DMS 273 treated with DMSO at 0.1 percent for 48 hours (cell line): ENCODE measurements at regions not wholly inside any gene's neighbourhood (a gene's known extent, or its start where the extent isn't known, plus 50 kb on each side); places are given as distances from the start of the nearest gene placed in this dataset.
"Not testable (repeated sequence)": the region's sequence is repeated elsewhere in the genome, so short reads cannot be mapped to it uniquely, and the experiment has no call there.

Experiments used
- DNase-seq: peaks from one replicate; lab custom pipeline; 2025; lab: John Stamatoyannopoulos, UW

DNA sequence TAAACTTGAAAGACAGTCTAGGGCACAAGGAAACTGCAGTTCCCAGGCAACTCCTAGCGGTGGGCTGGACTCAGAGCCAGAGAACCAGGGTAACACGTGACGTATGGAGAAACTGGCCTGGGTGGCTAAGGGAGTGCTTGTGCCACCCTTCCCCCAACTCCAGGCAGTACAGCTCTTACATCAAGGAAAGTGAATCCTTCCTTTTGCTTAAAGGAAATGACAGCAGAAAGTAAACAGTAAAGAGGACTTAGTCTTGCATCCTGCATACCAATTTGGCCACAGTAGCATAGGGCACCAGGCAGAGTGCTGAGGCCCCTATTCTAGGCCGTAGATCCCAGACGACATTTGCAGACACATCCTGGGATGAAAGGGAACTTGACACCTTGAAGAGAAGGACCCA is 322.8 kb downstream of the CD109 start:
- DNase-seq = no peak

DNA sequence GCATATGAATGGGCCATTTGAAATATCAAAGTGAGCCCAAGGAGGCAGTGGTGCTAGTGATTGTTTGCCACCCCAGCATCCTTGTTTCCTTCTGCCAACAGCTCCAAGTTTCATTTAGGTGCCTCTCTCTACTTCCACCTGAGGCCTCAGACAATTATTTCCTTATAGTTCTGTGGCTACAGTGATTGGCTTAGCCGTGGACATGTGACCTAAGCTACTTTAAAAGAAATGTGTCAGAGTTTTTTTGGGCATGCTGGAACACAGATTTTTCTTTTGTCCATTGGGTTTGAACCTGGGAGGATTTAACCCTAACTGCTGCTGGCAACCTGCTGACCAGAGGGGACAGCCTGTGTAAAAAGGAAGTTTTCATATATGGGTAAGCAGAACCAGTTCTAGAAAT is 319.4 kb downstream of the CD109 start:
- DNase-seq = no peak

DNA sequence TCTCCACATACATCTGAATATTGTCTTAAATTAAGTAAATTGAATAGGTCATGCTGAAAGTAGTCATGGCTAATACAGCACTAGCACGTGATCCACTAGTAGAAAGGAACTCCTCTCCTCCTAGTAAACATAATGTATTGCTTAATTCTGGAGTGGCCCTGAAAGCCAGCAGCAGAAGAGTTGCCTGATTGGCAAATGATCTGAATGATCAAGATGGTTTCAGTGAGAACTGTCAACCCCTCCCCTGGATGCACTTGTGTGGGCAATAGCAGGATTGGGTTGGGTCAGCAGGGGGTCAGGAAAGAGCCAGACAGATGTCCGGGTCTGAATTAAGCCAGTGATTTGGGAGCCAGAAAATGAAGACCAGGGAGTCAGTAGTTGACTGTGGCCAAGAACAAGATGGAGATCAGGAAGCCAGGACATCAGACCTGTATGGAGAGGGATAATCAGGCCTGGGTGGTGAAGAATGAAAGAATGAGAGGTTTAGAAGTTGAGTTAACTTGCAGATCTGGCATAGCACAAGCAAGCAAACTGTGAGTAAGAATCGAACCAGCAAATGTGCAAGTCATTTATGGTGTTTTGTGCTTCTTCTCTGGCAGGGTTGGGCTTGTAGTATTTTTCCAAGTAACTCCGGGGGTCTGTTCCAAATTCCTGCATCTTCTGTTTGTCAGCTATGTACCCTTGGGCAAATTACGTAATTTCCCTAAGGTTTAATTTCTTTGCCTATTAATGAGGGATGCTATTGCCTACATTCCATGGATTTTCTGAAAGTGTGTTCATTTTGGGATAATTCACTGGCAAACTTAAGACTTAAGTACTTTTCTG is 304.9 kb downstream of the CD109 start:
- DNase-seq = no peak

DNA sequence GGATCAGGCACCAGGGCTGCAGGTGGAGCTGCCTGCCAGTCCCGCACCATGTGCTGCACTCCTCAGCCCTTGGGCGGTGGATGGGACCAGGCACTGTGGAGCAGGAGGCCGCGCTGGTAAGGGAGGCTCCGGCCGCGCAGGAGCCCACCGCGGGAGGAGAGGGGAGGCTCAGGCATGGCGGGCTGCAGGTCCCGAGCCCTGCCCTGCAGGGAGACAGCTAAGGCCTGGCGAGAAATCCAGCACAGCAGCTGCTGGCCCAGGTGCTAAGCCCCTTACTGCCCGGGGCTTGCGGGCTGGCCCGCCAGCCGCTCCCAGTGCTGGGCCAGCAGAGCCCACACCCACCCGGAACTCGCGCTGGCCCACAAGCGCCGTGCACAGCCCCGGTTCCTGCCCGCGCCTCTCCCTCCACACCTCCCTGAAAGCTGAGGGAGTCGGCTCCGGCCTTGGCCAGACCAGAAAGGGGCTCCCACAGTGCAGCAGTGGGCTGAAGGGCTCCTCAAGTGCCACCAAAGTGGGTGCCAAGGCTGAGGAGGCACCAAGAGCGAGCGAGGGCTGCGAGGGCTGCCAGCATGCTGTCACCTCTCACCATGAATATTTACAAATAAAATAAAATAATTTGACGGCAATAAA is 294.7 kb downstream of the CD109 start:
- DNase-seq = not testable (repeated sequence)

DNA sequence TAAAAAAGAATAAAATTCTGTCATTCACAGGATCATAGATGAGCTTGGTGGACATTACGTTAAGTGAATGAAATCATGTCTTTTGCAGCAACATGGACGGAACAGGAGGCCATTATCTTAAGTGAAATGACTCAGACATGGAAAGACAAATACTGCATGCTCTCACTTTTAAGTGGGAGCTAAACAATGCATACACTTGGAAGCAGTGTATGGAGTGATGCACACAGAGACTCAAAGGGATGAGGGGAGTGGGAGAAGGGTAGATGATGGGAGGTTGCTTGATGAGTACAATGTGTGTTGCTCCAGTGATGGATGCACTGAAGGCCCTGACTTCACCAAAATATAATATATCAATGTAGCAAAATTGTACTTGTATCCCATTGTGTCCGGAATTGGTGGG is 293.4 kb downstream of the CD109 start:
- no peak for DNase-seq

DNA sequence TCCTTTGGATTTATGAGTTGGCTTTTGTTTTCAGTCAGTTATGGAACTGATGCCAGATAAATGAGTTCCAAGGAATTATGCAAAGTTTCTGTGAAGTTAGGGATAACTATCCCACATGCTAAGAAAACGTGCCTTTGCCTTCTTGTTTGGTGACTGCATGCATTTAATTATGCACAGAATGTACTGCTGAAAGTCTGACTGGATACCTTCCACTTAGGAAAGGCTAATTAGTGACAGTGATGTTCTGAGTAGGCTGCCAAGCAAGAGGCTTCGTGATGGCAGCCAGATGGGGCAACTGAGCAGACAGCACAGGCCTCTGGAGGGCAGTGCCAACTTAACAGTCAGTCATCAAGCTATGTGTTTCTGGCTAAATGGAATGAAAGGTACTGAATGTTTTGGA is 289.9 kb downstream of the CD109 start:
- no peak for DNase-seq

DNA sequence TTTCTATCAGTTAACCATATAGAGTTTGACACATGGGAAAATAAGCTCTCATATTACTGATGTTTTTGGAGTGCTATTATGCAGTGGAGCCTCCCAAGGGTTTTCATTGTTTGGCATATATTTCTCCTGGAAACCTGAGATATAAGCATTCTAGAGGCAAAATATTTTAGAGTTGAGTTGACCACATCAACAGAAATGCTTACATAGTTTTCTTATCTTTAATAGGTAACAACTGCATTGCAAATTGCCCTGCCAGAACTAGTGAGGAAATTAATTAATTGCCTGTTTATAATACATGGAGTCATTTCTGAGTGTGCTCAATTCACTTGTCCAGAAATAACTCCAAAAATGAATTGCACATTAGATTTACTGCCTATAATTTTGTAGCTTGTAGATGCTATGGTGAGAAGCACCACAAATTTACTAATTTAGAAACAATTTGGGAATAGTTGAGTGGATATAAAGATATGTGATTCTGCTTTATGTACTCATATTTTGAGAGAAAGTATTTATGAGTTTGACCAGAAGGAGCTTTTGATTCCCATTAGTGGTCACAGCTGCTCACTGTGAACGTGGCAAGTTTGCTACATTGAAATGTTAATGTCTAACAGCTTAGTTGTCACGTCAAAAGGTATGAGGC is 288.7 kb downstream of the CD109 start:
- no peak for DNase-seq

DNA sequence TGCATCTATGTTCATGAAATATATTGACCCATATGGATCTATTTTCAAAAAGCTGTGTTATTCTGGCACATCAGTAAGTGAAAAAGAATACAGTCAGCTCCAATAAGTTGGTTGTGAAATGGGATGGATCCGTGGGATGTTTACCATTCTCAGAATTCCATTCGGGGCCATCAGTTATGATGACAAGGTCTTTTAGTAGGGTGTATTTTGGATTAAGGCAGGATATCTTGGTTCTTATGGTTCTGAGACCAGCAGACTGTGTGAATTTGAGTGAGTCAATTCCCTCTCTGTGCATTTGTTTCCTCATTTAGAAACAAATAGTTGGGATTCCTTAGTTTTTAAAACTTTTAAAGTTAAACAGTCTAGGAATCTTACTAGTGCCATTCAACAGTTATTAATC is 287.4 kb downstream of the CD109 start:
- no peak for DNase-seq

DNA sequence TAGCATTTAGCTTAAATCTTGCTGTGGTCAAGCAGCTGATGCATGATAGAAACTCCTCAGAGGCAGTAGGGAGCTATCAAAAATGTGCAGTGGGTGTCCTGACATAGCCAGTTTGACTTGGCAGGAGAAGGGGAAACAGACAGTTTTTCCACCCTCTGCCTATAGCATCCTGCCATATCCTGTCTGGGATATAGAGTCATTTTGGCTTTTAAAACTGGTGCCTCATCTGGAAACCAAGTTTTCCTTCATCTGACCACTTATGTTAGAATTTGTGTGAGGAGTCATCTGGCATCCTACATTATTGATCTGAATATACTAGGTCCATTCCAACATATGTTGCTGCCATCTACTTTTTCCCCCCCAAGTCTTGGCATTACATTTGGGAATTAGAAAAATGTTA is 284.1 kb downstream of the CD109 start:
- no peak for DNase-seq

DNA sequence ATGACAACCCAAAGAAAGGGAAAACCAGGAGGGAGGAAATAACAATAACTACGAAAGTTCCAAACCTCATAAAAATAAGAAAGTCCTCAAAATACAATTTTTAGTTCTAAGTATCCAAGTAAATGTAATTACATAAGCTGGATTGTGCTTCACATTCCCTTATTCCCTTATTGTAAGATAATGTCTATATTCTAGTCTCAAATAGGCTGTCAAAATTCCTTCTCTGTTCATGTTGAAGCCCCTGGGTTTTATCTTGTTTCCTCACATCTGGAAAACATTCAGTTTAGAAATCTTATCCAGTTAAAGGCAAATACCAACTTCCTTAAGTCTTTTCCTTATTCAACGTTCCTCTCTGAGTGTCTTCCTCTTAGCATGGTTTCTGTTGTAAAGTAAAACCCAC is 282.3 kb downstream of the CD109 start:
- DNase-seq = no peak

DNA sequence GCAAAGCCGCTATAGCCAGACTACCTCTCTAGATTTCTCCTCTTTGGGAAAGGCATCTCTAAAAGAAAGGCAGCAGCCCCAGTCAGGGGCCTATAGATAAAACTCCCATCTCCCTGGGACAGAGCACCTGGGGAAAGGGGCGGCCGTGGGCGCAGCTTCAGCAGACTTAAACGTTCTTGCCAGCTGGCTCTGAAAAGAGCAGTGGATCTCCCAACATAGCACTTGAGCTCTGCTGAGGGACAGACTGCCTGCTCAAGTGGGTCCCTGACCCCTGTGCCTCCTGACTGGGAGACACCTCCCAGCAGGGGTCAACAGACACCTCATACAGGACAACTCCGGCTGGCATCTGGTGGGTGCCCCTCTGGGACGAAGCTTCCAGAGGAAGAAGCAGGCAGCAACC is 276.5 kb downstream of the CD109 start:
- DNase-seq = not testable (repeated sequence)

DNA sequence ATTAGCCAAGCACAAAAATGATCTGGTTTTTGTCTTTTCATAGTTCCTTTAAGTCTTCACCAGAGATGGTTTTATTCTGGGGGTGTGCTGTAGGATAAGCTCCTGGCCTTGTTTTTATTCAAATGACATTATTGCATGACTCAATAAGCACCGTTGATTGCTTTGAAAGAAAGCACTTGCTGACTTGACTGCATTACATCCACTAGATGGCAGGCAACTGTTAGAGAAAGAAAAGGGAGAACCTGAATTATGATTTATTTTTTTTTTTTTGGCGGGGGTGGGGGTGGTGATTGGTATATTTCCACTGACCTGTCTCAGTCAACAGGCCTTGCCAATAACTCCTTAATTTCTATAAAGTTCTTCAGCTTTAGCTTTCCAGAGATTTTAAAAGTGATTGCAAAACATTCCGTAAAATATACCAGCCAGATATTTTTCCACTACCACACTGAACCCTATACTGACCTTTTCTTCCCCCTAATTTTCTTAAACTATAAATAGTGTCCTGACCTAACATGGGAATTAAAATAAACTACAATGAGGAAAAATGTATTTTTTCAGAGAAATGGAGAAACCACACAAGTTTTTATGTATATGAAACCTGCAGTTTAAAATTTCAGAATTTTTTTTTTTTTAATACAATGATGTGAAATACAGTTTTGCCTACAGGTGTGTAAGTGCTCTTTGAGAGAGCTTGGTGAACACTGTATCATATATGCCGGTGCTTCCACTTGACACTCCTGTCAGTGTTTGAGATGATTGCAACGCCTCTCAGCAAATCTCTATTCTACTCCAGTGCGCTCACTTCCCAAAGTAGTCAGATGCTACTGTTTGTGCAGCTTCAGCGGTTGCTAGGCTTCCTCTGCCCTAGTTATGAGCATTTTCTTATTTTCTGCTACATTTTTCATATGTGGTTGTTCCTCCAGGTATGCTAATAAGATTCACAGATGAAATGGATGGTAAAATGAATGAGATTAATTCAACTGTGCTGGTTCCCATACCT is 274.3 kb downstream of the CD109 start:
- DNase-seq = no peak

DNA sequence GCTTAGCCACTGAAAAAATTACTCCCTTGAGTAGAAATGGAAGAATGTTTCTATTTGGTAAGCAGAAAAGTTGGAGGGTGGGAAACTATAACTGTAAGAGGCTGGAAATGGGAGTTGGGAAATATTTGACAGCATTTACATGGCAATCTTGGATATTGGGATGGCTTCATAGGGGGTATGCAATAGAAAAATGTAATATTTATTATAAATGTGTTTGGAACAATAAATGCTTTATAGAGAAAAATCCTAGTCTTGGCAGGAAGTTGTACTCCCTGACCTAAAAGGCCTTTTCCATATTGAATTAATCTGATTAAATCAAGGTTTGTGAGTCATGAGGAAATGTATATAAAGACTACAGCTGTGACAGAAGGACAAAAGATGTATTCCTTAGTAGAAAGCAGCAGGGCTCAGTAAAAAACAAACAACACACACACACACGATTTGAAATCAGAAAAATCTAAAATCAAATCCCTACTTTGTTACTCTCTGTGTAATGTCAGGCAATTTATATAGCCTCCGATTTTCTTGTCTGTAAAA is 272.3 kb downstream of the CD109 start:
- DNase-seq = no peak

DNA sequence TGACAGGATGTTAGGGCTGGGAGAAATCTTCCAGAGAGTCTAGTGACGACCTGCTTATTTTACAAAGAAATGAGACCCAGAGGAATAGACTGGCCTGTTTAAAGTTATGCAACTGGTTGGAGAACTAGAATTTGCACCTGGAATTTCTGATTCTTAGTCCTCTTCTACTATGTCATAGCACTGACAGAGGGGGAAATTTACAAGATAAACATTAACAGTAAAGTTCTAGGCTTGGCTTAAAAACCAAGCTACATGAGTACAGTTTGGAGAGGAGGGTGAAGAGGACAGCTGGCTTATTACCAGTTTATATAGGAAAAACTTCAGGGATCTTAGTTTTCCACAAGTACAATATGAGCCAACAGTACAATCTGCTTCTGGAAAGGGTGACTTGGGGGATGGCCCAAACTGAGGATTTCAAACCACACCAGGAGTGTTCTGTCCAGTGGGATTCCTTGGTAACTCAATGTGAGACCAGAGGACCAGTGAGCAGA is 269.6 kb downstream of the CD109 start:
- no peak for DNase-seq

DNA sequence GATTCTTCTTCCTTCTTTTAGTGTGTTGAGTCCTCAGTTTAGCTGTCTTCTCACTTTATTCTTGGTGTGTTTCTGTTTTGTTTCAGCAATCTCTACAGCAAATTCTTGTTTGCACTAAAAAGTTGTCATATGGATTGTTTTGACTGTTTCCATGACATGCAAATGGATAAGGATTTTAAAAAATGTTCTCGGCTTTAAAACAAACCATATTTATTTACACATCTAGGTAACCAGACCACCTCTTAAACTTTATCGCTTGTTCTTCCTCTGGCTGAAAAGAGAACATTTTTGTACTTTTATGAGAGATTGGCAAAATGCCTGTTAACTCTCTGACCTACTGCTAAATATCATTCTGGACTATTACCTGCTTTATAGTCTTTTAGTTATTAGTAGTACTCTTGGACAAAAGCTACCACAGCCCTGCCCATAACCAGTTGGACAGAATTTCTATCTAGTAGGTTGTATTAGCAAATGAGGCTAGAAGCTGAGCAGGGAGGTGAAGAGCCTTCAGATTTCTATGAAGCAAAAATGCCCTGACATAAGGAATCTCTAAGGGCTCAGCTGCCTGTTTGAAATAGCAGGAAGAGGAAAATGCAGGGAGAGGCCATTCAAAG is 268.3 kb downstream of the CD109 start:
- DNase-seq = no peak

DNA sequence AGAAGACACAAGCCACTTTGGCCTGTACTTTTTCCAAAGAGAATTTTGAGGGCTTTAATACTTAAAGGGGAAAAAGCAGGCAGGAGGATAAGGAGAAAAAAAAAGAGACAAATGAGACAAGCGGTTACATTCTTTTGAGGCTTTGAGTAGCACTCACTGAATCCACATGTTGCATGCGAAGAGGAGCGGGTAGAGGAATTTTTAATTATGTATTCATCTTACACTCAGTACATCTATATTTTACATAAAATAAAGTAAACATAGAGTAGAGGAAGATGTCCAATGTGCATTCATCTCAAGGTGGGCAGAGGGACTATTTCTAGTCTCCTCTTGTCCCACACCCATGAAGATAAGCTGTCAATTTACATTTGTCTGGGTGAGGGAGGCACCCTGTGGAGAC is 266.9 kb downstream of the CD109 start:
- no peak for DNase-seq

DNA sequence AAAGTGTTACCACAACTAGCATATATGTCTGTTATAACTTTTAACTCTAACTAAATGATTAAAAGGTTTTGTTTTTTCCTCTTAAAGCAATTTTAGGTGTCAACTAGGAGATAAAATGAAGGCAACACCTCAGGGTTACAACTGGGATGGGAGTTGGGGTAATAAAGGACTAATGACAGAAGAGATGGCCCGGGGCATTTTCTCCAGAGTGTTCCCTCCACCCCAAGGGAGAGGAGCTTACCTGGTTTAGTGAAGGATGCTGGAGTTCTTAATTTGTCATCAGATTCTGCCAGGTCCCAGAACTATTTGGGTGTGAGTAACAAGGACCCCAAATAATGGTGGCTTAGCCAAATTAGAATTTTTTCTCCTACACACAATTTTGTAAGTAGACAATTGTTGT is 260.3 kb downstream of the CD109 start:
- no peak for DNase-seq

DNA sequence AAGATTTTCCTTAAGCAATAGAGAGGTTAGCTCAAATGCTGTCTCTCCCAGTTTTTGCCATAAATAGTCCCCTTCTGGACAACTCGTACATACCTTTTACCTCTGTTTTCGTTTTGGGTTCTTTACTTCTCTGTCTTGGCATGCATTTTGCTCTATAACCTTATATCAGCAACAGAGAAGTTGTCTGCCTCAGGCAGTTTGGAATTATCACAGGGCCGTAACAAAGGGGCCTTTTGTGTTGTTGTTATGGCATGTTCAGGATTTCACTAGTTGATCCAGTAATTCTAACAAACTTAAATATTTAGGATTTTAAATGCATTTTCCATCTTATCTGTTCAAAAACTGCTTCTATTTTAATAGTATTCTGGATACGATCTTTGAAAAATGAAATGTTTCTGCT is 259.8 kb downstream of the CD109 start:
- no peak for DNase-seq

DNA sequence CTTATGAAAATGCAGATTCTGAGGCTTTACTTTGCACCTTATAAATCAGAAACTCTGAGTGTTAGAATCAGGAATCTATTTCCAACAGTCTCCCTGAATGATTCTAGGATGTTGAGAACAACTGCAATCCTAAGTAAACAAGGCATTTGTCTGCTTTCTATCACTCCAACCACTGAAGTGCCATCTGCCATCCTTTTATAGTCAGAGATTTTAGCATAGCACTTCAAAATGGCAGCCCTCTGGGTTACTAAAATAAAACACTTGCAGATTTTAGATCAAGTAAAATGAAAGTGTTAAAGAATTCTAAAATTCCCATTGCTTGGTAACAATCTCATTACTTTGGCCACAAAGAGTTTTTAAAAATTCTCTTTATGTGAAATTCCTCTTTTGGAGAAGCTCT is 258.9 kb downstream of the CD109 start:
- DNase-seq = no peak

DNA sequence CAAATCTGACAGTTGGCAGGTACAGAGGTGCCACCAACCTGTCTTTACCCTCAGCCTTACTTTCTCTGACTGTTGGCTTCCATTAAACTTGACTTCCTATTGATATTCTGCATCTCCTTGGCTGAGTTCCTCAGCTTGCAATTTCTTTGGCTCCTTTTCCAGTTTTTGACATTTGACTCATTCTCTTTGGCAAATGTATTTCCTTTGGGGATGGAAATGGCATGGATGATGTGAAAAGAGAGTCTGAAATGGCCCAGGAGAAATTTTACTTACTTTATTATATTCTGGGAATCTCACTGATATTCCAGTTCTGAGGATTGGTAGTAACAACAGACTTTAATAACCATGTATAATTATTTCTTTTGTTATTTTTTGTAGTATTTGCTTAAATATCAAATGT is 255.2 kb downstream of the CD109 start:
- no peak for DNase-seq

DNA sequence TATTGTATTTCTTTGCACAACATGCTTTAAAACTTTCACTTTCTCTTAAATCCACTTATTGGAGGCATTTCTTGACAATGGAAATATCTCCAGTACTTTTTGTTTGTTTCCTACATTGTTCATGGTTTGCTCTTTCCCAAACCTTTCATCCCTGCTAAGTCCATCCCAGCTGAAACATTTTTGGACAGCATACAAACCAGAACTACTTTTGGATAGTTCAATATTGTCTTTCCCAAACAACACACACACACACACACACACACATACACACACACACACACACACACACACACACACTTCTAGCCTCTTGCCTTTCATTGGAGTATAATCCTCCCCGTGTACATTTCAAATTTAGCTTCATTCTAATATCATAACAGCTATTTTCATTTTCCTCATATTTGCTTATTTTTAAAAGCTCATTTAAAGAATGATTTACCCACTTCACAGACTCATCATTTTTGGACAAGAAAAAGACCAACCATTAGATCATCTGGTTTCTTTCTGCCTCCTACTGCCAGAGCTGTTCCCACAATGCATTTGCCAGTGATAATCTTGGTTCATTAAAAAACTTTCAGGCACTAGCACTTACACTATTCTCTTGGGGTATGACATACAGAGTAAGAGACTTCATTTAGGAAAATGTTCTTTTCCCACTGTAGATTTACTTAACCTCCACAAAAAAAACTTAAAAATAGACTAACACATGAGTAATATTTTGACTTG is 248.1 kb downstream of the CD109 start:
- no peak for DNase-seq
